ENCODE measurements at regions not wholly inside any gene's neighbourhood (a gene's known extent, or its start where the extent isn't known, plus 50 kb on each side); places are given as distances from the start of the nearest gene placed in this dataset.

GRCh38 chr16:76612497-76612896 is 335.3 kb downstream of the CNTNAP4 start:
- WGBS, 2 experiments (ENCODE audit: insufficient coverage in 2 of 2), result no CpG with 5 or more reads among the region's 1 CpG

GRCh38 chr16:76614269-76614668 is 337.1 kb downstream of the CNTNAP4 start:
- no peak overlapping the region for H3K27ac ChIP-seq (ENCODE audit: low read depth, low read length, severe bottlenecking)
- no peaks in the 10 kb centered on the region for H3K4me1 ChIP-seq (ENCODE audit: control insufficient read depth, insufficient read depth, low read length, poor library complexity, severe bottlenecking)
- no peaks in the 10 kb centered on the region for H3K36me3 ChIP-seq (ENCODE audit: control insufficient read depth, insufficient read depth, low read length)
- no peaks in the 10 kb centered on the region for H3K9me3 ChIP-seq (ENCODE audit: control insufficient read depth, low read length)
- no peak overlapping the region for H3K4me3 ChIP-seq (ENCODE audit: extremely low read depth, insufficient read depth, low read length, poor library complexity, severe bottlenecking)

More at GRCh38 chr16:76612497-76612896, 335.3 kb downstream of the CNTNAP4 start:
- Histone ChIP-seq H3K4me3 (ENCODE audit: extremely low read depth, insufficient read depth, low read length, poor library complexity, severe bottlenecking) (no peak overlapping the region), H3K9me3 (ENCODE audit: control insufficient read depth, low read length) (no peaks in the 10 kb centered on the region), H3K36me3 (ENCODE audit: control insufficient read depth, insufficient read depth, low read length) (no peaks in the 10 kb centered on the region), H3K27ac (ENCODE audit: low read depth, low read length, severe bottlenecking) (no peak overlapping the region), H3K4me1 (ENCODE audit: control insufficient read depth, insufficient read depth, low read length, poor library complexity, severe bottlenecking) (no peaks in the 10 kb centered on the region)

DNA sequence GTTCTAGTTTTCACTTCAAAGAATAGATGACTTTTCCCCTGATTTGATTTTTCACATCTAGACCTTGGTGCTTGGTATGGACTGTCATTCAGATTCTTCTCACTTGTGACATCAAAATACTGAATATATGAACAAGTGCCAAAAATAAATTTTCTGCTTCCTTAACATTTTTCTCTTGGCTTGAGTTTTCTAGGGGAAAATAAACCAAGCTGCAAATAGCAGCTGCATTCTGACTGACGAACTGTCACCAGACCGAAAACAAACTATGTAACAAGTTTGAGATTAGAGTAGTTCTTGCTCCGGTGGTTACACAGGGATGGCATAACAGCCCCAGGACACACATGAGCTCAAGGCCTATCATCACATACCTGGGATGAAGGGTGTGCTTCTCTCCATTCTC is 345.7 kb downstream of the CNTNAP4 start:
- Histone ChIP-seq H3K27ac (ENCODE audit: low read depth, low read length, severe bottlenecking) (no peak overlapping the region), H3K36me3 (ENCODE audit: control insufficient read depth, insufficient read depth, low read length) (no peaks in the 10 kb centered on the region), H3K4me1 (ENCODE audit: control insufficient read depth, insufficient read depth, low read length, poor library complexity, severe bottlenecking) (no peaks in the 10 kb centered on the region), H3K9me3 (ENCODE audit: control insufficient read depth, low read length) (no peaks in the 10 kb centered on the region), H3K4me3 (ENCODE audit: extremely low read depth, insufficient read depth, low read length, poor library complexity, severe bottlenecking) (no peak overlapping the region)
- WGBS, 2 experiments (ENCODE audit: insufficient coverage in 2 of 2), result 83 to 95% methylated on average over 1 to 3 of the region's 3 CpGs

GRCh38 chr16:76634847-76635697 is 357.9 kb downstream of the CNTNAP4 start:
- Histone ChIP-seq H3K36me3 (ENCODE audit: control insufficient read depth, insufficient read depth, low read length) (no peaks in the 10 kb centered on the region), H3K4me3 (ENCODE audit: extremely low read depth, insufficient read depth, low read length, poor library complexity, severe bottlenecking) (no peak overlapping the region), H3K4me1 (ENCODE audit: control insufficient read depth, insufficient read depth, low read length, poor library complexity, severe bottlenecking) (no peaks in the 10 kb centered on the region), H3K9me3 (ENCODE audit: control insufficient read depth, low read length) (peaks cover 4% of the 10 kb centered on the region), H3K27ac (ENCODE audit: low read depth, low read length, severe bottlenecking) (no peak overlapping the region)
- WGBS, 2 experiments (ENCODE audit: insufficient coverage in 2 of 2), result 94 to 95% methylated on average over 23 to 28 of the region's 36 CpGs

- Histone ChIP-seq H3K4me3 (ENCODE audit: extremely low read depth, insufficient read depth, low read length, poor library complexity, severe bottlenecking) (no peak overlapping the region), H3K27ac (ENCODE audit: low read depth, low read length, severe bottlenecking) (no peak overlapping the region), H3K9me3 (ENCODE audit: control insufficient read depth, low read length) (no peaks in the 10 kb centered on the region), H3K36me3 (ENCODE audit: control insufficient read depth, insufficient read depth, low read length) (no peaks in the 10 kb centered on the region), H3K4me1 (ENCODE audit: control insufficient read depth, insufficient read depth, low read length, poor library complexity, severe bottlenecking) (no peaks in the 10 kb centered on the region)
- WGBS, 2 experiments (ENCODE audit: insufficient coverage in 2 of 2), result 46 to 54% methylated on average over 6 to 8 of the region's 10 CpGs
Measured at GRCh38 chr16:76639685-76640289, 362.6 kb downstream of the CNTNAP4 start.

DNA sequence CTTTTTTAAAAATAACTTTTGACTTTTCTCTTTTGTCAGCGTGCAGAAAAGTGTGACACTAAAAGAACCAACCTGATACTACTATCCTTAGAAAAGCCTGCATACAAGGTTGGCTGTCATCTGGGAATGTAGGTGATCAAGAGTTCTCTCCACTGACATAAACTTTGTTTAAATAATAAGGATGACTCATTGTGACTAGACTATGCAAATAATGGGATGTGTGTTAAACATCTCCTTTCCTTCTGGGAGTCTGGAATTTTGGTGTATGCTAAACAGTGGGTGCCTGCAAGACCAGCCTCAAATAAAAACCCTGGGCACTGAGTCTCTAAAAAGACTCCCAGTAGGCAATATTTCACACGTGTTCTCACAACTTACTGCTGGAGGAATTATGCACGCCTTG is 373.4 kb downstream of the CNTNAP4 start:
- Histone ChIP-seq H3K4me3 (ENCODE audit: extremely low read depth, insufficient read depth, low read length, poor library complexity, severe bottlenecking) (no peak overlapping the region), H3K27ac (ENCODE audit: low read depth, low read length, severe bottlenecking) (no peak overlapping the region), H3K4me1 (ENCODE audit: control insufficient read depth, insufficient read depth, low read length, poor library complexity, severe bottlenecking) (no peaks in the 10 kb centered on the region), H3K36me3 (ENCODE audit: control insufficient read depth, insufficient read depth, low read length) (no peaks in the 10 kb centered on the region), H3K9me3 (ENCODE audit: control insufficient read depth, low read length) (no peaks in the 10 kb centered on the region)
- WGBS, 2 experiments (ENCODE audit: insufficient coverage in 2 of 2), result 83 to 86% methylated on average over 2 of the region's 3 CpGs

DNA sequence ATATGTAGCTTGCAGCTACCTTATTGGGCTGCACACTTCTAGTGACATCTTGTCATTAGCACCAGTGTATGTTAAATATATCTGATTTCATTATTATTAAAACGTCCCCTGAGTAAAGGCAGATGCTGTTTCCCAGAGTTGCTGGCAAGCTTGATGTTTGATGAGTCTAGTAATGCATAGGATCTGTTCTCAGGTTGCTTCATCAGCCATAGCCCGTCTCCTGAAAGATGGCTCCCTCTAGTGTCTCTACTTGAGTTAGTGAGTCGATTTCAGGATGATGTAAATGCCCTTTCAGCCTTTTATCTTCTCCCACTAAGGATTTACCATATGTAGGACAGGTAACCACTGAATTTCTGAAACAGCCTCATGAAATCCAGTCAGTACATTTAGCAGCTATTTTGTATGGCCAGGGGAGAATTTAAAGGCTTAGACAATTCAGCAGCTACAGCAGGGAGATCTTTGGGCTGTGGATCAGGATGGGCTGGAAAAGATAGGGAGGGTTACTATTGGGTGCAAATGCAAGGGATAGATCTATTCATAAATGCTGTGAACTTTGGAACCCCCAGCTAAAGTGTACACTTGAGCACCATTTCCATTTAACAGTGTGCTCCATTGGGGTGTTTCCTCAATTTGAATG is 376.3 kb downstream of the CNTNAP4 start:
- H3K4me3 ChIP-seq (ENCODE audit: extremely low read depth, insufficient read depth, low read length, poor library complexity, severe bottlenecking), result no peak overlapping the region
- no peaks in the 10 kb centered on the region for H3K9me3 ChIP-seq (ENCODE audit: control insufficient read depth, low read length)
- no peak overlapping the region for H3K27ac ChIP-seq (ENCODE audit: low read depth, low read length, severe bottlenecking)
- no peaks in the 10 kb centered on the region for H3K4me1 ChIP-seq (ENCODE audit: control insufficient read depth, insufficient read depth, low read length, poor library complexity, severe bottlenecking)
- no peaks in the 10 kb centered on the region for H3K36me3 ChIP-seq (ENCODE audit: control insufficient read depth, insufficient read depth, low read length)
- 0% methylated on average over 1 of the region's 3 CpGs for WGBS, 2 experiments (ENCODE audit: insufficient coverage in 2 of 2)

DNA sequence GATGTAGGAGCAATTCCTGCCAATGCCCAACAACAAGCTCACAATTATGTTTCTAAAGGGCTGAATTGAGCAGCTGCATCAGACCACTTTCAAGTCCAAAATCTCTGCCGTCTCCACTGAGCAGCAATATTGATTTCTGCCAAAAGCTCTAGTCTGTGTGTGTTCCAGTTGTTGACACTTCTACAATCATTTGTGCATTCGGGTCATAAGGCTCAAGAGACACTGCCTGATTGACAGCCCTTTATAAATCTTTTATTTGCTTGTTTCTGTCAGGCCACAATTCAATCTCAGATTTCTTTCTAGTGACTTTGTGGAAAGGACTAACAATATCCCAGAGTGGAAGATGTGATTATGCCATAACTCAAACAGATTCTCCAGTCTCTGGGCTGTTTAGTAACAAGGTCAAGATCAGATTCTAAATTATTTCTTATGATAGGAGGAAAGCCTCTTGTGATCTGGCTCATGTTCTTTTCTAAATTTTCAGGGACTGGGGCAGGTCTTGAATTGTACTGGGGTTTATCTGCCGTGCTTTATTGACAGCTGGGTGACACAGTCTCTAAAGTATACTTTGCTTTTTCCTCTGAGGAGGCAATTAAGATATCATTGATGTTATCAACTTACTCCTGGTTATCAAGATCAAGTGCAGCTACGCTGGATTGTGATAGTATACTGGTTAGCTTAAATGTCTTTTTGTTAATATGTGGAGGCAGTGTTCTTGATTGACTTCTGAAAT is 377.1 kb downstream of the CNTNAP4 start:
- no peaks in the 10 kb centered on the region for H3K4me1 ChIP-seq (ENCODE audit: control insufficient read depth, insufficient read depth, low read length, poor library complexity, severe bottlenecking)
- H3K27ac ChIP-seq (ENCODE audit: low read depth, low read length, severe bottlenecking), result no peak overlapping the region
- no peaks in the 10 kb centered on the region for H3K36me3 ChIP-seq (ENCODE audit: control insufficient read depth, insufficient read depth, low read length)
- no peaks in the 10 kb centered on the region for H3K9me3 ChIP-seq (ENCODE audit: control insufficient read depth, low read length)
- WGBS, 2 experiments (ENCODE audit: insufficient coverage in 2 of 2), result 71 to 75% methylated on average over 3 of the region's 4 CpGs
- H3K4me3 ChIP-seq (ENCODE audit: extremely low read depth, insufficient read depth, low read length, poor library complexity, severe bottlenecking), result no peak overlapping the region

DNA sequence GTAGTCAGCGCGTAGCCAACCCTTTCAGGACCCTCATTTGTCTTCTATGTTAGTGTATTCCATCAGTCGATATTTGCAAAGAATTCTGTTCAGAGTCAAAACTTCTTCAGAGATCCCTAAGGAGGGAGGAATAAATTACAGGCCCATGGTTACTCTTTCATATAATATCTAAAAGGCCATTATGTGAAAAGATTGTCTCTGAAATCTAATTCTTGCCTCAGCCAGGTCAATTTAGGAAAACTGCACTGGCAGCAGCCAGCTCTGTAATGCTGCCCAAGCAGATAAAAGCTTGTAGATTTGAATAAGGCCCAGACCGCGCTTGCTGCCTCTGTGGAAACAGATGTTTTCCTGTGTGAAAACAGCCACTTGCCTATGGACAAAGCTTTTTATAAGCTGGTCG is 379.8 kb downstream of the CNTNAP4 start:
- Histone ChIP-seq H3K4me3 (ENCODE audit: extremely low read depth, insufficient read depth, low read length, poor library complexity, severe bottlenecking) (no peak overlapping the region), H3K27ac (ENCODE audit: low read depth, low read length, severe bottlenecking) (no peak overlapping the region), H3K9me3 (ENCODE audit: control insufficient read depth, low read length) (no peaks in the 10 kb centered on the region), H3K4me1 (ENCODE audit: control insufficient read depth, insufficient read depth, low read length, poor library complexity, severe bottlenecking) (no peaks in the 10 kb centered on the region), H3K36me3 (ENCODE audit: control insufficient read depth, insufficient read depth, low read length) (no peaks in the 10 kb centered on the region)
- WGBS, 2 experiments (ENCODE audit: insufficient coverage in 2 of 2), result 87 to 89% methylated on average over 4 to 5 of the region's 6 CpGs

DNA sequence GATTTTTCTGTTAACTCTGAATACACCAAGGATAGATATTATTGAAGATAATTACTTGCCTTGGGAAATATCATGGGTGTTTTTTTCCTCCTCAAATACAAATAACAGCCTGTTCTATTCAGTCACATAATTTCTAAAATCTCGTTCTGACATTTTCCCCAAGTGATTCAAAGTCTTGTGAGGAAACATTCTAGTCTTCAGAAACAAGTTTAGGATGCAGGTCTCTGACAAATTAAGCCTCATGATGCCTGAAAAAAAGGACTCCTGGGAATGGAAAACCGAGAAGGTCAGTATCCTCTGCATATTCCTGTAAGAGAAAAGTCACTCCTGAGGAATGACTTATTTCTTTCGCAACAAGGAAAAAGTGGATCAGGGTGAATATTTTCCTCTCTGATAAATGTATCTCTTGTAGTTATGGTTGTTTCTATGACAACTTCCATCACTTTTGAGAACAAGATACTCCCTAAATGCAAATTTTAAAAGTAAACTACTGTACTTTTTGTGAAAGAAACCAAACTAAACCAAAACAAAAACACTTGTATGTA is 384.6 kb downstream of the CNTNAP4 start:
- WGBS, 2 experiments (ENCODE audit: insufficient coverage in 2 of 2), result 43 to 57% methylated on average over 1 to 2 of the region's 3 CpGs
- Histone ChIP-seq H3K27ac (ENCODE audit: low read depth, low read length, severe bottlenecking) (no peak overlapping the region), H3K9me3 (ENCODE audit: control insufficient read depth, low read length) (no peaks in the 10 kb centered on the region), H3K36me3 (ENCODE audit: control insufficient read depth, insufficient read depth, low read length) (no peaks in the 10 kb centered on the region), H3K4me1 (ENCODE audit: control insufficient read depth, insufficient read depth, low read length, poor library complexity, severe bottlenecking) (no peaks in the 10 kb centered on the region), H3K4me3 (ENCODE audit: extremely low read depth, insufficient read depth, low read length, poor library complexity, severe bottlenecking) (no peak overlapping the region)
